ENCODE measurements at regions not wholly inside any gene's neighbourhood (a gene's known extent, or its start where the extent isn't known, plus 50 kb on each side); places are given as distances from the start of the nearest gene placed in this dataset.

DNA sequence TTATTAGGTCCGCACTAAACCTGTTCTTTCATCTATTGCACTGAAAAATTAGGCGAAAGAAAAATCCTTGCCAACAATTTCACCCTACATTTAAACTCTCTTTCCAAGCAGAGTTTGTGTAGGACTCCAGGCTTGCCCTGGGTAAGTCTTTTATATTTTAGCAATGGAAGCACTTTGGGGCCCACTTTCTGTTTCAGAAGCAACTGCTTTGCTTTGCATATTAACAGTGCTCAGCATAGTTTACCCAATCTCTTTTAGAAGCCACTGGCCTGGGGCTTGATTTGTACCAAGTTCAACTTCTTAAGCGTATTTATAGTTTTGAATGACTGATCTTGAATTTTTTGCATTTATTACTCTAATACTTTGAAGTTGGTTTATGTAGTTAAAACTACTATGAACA, 78.8 kb upstream of the MDFIC start:
- no peak for ATAC-seq

DNA sequence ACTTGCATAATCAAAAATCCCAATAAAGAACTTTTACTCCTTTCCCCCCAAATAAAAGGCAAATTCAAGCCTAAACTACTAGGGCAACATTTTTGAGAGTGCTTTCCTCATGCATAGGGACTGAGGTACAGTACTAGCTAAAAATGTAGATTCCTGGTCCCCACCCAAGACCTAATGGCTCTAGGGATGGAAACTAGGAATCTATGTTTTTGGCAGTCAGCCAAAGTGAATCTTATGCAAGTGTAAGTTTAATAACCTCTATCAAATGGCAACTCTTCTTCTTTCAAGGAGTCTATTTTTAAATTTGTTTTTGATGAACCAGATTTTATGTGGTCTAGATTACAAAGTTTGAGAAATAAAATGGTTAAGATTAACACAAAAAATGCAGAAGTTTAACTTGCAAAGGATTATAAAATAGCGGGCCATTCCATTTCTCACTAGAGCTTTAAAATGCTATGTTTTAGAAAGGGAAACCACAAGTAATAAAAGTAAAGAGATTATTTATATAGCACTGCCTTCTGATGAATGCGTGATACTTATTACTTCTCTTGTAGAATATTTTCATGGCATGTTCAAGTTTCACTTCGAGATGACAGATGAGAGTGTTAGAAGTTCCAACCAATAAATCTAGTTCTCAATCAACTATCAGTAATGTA, 70.4 kb upstream of the MDFIC start:
- no peak for ATAC-seq
- no peak for DNase-seq
- intact Hi-C loops (cut with DNase I, micrococcal nuclease), result no loop called here

More for the DNA sequence above, 78.8 kb upstream of the MDFIC start:
- intact Hi-C loops (cut with DNase I, micrococcal nuclease), result no loop called here
- DNase-seq, result no peak

DNA sequence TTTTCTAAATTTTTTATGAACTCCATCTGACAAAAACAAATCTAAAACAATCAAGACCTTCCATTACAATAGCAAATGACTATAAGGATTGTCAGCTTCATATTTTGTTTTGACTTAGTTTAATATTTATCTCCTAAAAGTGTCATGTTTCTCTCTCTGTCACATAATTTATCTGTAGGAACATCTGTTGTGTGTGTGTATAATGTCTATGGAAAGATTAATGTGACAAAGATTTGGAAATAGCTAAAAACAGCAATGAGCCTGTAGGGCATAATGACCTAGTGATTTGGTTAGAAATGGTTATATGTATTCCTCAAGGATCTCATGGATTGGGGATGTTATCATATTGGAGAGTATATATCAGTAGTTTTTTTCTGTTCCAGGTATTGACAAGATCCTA, 69.6 kb upstream of the MDFIC start:
- no peak for ATAC-seq
- DNase-seq, result no peak
- intact Hi-C loops (cut with DNase I, micrococcal nuclease), result no loop called here

DNA sequence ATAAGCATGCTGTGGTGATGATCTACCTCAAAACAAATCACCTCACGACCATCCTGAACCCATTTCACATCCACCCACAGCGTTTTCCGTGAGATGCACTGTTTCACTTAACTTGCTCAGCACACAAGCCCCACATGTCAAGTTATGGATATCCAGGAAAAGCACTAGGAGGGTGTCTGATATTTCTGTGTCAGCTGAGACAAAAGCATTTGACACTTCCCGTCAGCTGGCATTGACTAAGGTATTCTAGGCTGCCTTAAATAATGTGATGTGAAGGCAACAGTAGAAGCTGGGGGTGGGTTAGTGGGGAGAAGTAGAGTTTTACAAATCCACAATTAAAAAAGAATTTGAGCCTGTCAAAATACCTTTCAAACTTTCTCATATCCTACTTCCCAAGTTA, 68.7 kb upstream of the MDFIC start:
- ATAC-seq (no peak), DNase-seq (no peak)
- intact Hi-C loops (cut with DNase I, micrococcal nuclease), result no loop called here

DNA sequence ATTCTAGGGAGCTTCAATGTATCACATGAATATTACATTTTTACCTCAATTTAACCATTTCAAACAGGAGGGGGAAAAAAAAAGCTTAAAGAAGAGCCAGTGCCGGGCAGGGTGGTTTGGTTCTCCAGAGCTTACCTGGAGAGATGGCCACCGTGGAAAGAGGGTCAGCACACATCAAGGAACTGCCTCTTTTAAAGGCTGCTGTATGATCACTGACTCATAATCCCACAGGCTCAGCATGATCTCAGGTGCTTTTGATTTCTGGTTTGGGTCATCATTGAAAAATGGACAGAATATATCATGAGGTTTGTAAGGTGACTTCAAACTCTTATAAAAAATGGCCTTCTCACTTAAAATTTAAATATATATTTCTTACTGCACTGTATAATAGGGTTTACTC, 67.5 kb upstream of the MDFIC start:
- ATAC-seq (no peak), DNase-seq (no peak)
- intact Hi-C loops (cut with DNase I, micrococcal nuclease), result no loop called here

DNA sequence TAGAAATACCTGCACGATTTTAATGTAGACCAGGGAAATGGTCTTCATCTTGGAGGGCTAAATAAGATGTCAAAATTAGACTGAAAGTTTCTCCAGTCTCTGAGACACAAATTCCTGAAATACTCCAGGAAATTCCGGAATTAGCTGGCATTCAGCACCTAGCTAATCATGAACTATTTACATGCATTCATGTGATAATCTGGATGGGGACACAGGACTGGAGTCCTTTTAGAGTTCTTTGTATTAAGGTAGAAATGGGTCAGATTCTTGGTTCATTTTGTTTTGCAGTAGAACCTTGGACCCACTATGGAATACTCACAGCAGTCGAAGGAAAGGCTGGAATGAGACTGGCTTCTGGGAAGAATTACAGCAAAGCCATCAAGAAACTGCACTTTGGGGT, 65.3 kb upstream of the MDFIC start:
- no peak for DNase-seq
- intact Hi-C loops (cut with DNase I, micrococcal nuclease), result no loop called here
- no peak for ATAC-seq

DNA sequence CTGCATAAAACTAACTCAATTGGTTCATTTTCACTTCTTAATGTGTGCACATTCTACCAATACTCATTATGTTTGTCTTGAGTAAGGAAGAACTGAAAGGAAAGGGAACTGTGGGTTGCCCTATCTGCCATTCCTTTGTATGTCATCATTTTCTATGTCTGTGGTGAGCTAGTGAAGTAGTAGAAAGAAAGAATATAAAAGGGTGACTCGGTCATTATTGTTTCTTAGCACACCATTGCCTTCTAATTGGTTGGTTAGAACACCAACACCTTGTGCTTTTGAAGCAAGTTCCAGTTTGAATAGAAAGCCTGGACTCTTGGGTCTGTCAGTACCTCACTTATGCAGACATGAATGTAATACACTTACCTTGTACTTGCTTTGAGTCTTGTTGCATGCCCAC, 64.3 kb upstream of the MDFIC start:
- no peak for DNase-seq
- ATAC-seq, result no peak
- intact Hi-C loops (cut with DNase I, micrococcal nuclease), result no loop called here

DNA sequence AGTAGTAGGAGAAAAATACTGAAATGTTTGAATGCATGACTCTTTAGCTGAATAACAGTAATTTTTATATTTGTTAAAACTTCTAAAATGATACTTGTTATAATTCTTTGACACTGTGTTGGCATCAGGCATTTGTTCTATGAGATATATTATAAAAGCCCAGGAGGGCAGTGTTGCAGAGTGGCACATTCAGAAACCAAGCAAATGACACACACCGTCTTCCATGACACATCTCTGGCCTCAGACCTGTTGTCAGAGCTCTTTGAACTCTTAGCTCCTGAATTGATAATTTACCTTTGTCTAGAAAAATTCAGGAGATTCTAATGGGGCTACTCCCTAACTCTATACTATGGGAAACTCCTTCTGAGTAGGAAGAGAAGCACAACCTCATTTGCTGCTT, 62.4 kb upstream of the MDFIC start:
- DNase-seq, result no peak

DNA sequence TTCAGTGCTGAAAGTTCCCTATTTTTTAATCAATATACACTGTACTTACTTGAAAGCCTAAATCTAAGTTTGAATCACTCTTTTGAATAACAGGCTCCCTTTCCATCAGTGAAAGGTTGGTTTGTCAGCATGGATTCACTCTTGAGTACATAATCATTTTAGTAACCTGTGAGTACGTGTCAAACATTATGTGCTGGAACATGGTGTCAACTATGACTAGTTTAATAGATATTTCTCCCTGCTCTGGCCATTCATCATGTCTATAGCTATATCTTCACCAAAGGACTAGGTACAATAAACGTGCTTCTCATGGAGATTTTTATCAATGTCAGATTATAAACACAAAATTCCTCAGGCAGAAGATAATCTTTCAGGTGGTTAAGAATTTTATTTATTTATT, 61.7 kb upstream of the MDFIC start:
- DNase-seq (no peak), ATAC-seq (no peak)
- intact Hi-C loops (cut with DNase I, micrococcal nuclease), result no loop called here

More for the DNA sequence above, 62.4 kb upstream of the MDFIC start:
- no peak for ATAC-seq
- intact Hi-C loops (cut with DNase I, micrococcal nuclease), result no loop called here

DNA sequence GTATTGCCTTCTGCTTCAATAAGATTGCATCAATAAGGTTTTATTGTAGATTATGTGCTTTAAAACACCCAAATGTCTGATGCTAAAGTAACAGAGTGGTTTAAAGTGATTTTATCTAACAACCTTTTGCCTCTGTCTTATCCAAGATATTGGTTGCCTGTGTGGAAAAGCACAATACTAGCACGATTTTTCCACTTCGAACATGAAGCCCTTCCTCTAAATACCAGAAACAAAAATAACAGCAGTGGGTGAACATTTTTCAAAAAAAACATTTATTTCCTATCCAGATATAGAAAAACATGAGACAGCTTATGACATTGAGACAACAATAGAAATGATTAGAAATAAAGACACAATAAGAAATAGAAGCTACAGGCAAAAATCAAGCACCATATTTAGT, 59.5 kb upstream of the MDFIC start:
- intact Hi-C loops (cut with DNase I, micrococcal nuclease), result no loop called here
- DNase-seq, result no peak
- ATAC-seq, result no peak

DNA sequence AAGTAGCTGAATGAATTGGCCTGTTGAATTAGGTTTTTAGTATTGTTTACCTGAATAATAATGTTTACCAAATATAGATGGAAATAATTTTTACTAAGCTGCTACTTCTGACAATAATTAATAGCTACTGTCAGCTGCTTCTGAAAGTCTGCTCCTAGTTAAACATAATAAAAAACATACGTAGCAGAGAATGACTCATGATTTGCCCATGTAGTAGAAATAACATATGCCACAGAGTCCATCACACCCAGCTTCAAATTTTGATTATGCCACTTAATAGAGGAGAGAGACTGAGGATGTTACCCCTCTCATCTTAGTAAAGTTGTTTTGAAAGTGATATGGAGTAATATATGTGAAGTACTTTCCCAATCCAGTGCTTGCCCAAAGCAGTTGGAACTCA, 57.6 kb upstream of the MDFIC start:
- intact Hi-C loops (cut with DNase I, micrococcal nuclease), result no loop called here
- ATAC-seq (no peak), DNase-seq (no peak)

DNA sequence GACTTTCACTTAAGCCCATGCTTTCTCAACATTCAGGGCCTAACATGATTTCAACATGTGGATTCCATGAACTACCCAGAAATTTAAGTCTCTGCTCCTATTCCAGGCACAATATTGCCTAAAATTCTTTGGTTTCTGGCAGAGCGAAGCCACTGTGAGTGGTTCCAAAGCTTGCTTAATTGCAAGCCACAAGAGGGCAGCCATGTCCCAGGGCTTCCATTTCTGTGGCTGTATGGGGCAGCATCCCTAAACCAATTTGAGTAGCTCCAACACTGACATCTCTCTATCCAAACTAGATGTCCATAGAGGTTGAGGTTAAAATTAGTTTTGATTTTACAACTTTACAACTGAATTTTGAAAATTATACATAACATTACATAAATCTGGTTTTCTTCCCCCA, 56.3 kb upstream of the MDFIC start:
- DNase-seq (peak; percentile 27 to 56), ATAC-seq (peak; percentile 70)
- intact Hi-C loops (cut with DNase I, micrococcal nuclease), result no loop called here
